ENCODE measurements at regions not wholly inside any gene's neighbourhood (a gene's known extent, or its start where the extent isn't known, plus 50 kb on each side); places are given as distances from the start of the nearest gene placed in this dataset.
A peak's percentile ranks its signal among the peaks of the same experiment; 100 is the strongest.

DNA sequence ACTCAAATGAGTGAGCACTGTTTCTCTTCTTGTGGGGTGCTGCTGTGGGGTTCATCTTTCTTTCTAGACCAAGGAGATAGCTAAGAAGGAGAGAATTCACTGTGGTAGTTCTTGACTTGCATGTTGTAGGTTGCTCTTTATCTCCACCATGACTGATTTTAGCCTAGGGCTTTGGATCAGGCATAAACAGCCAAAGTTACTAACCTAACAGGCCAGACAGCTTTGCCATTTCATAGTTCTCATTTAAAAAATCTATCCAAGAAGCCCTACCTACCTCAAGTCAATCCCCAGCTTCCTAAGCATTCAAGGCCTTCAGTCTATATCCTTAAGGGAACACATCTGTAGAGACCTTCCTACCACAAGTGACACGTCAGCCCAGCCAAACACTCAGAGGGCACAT, 107.9 kb upstream of the CARMIL1 start:
- peaks cover 38% of the 10 kb centered on the region for H3K4me1 ChIP-seq
- no peak for TF ChIP-seq ZNF302 (CRISPR knock-in tag; IDR thresholded peaks at IDR 0.05)
- TF ChIP-seq CTCF (IDR thresholded peaks at IDR 0.05) = no peak
- TF ChIP-seq NR3C1 (IDR thresholded peaks at IDR 0.05) = no peak
- TF ChIP-seq FOXS1 (CRISPR knock-in tag; IDR thresholded peaks at IDR 0.05) = no peak
- TF ChIP-seq REST (IDR thresholded peaks at IDR 0.05) = no peak
- no peak for TF ChIP-seq HES2 (IDR thresholded peaks at IDR 0.05)
- TF ChIP-seq CHD2 (IDR thresholded peaks at IDR 0.05; ENCODE audit: low read length, partially characterized antibody) = no peak
- no peak for TF ChIP-seq KDM5A (IDR thresholded peaks at IDR 0.05)
- TF ChIP-seq CBX8 (IDR thresholded peaks at IDR 0.05) = no peak
- no peak for TF ChIP-seq MYC (IDR thresholded peaks at IDR 0.05; ENCODE audit: borderline replicate concordance, low read length)
- no peak for TF ChIP-seq MAFK (IDR thresholded peaks at IDR 0.05; ENCODE audit: partially characterized antibody)
- TF ChIP-seq BCL3 (IDR thresholded peaks at IDR 0.05) = no peak
- no peak for TF ChIP-seq ATOH8 (CRISPR knock-in tag; IDR thresholded peaks at IDR 0.05; ENCODE audit: low read depth)
- TF ChIP-seq CBX2 (IDR thresholded peaks at IDR 0.05; ENCODE audit: borderline replicate concordance, low read depth) = no peak
- TF ChIP-seq RARB (CRISPR knock-in tag; IDR thresholded peaks at IDR 0.05) = no peak
- TF ChIP-seq HEYL (CRISPR knock-in tag; IDR thresholded peaks at IDR 0.05) = no peak
- 73% methylated on average over 1 of the region's 1 CpG for WGBS (ENCODE audit: missing lambda C conversion rate)
- peak overlapping the region in 1 of 2 experiments; percentile 37; a peak in 1 of 6 replicates for H3K27ac ChIP-seq
- H3K9me3 ChIP-seq = no peaks in the 10 kb centered on the region
- POLR2A ChIA-PET = no interaction called here
- no peak for DNase-seq (ENCODE audit: low read depth in 1 of 2, low spot score in 1 of 2)
- no peak overlapping the region for H3K4me3 ChIP-seq
- no peak overlapping the region for H3K4me2 ChIP-seq
- no peak for FAIRE-seq
- ATAC-seq = no peak
- CTCF ChIA-PET = interaction anchor here (1.0 to 1.5 kb wide), 2 partner anchors 11 to 15 kb away, joined by 3 to 6 read pairs; no protein-coding TSS in a partner anchor

- WGBS (ENCODE audit: missing lambda C conversion rate) = 33% methylated on average over 3 of the region's 3 CpGs
- POLR2A ChIA-PET = no interaction called here
- Histone ChIP-seq H3K27ac (peak overlapping the region; percentile 45 to 72; a peak in 4 of 6 replicates), H3K4me2 (0 out of 3 replicates have a peak overlapping the region, but pooled peaks have one; percentile 58), H3K4me1 (peaks cover 38% of the 10 kb centered on the region), H3K4me3 (no peak overlapping the region), H3K9me3 (no peaks in the 10 kb centered on the region)
- CTCF ChIA-PET = interaction anchor here (1.4 kb wide), 1 partner anchor 21 kb away, joined by 4 read pairs; no protein-coding TSS in a partner anchor
- DNase-seq (ENCODE audit: low read depth in 1 of 2, low spot score in 1 of 2) = peak in 1 of 2 experiments; percentile 13
- ATAC-seq = peak in 1 of 2 experiments; percentile 69; a peak in 4 of 6 replicates
- no peak for FAIRE-seq
- TF ChIP-seq, protein P1, sequence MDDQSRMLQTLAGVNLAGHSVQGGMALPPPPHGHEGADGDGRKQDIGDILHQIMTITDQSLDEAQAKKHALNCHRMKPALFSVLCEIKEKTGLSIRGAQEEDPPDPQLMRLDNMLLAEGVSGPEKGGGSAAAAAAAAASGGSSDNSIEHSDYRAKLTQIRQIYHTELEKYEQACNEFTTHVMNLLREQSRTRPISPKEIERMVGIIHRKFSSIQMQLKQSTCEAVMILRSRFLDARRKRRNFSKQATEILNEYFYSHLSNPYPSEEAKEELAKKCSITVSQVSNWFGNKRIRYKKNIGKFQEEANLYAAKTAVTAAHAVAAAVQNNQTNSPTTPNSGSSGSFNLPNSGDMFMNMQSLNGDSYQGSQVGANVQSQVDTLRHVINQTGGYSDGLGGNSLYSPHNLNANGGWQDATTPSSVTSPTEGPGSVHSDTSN (IDR thresholded peaks at IDR 0.05) = no peak
- TF ChIP-seq MYC (IDR thresholded peaks at IDR 0.05; ENCODE audit: borderline replicate concordance, low read length) (no peak), FOXS1 (CRISPR knock-in tag; IDR thresholded peaks at IDR 0.05) (no peak), JUN (IDR thresholded peaks at IDR 0.05) (no peak)
These were observed 106.4 kb upstream of the CARMIL1 start for GRCh38 chr6:25172819-25173218.
